ENCODE measurements at regions not wholly inside any gene's neighbourhood (a gene's known extent, or its start where the extent isn't known, plus 50 kb on each side); places are given as distances from the start of the nearest gene placed in this dataset.

DNA sequence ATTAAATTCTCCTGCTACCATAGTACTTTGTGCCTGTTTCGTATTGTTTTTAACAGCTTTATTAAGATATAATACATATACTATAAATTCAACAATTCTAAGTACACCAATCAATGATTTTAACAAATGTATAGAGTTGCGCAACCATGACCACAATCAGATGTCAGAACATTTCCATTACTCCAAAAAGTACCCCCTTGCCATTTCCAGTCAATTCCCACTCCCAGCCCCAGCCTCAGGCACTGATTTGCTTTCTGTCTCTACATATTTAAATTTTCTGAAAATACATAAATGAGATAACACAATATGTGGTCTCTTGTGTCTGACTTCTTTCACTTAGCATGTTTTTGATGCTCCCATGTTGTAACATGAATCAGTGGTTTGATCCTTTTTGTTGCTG lies 193.9 kb downstream of the FIGN start:
- no peaks in the 10 kb centered on the region for H3K36me3 Mint-ChIP-seq
- no peak overlapping the region for H3K4me3 Mint-ChIP-seq
- no peak for DNase-seq
- H3K9me3 Mint-ChIP-seq, result no peaks in the 10 kb centered on the region
- H3K27me3 Mint-ChIP-seq, result no peaks in the 10 kb centered on the region
- no peak overlapping the region for H3K27ac Mint-ChIP-seq
- CTCF ChIA-PET, result no interaction called here
- H3K4me1 Mint-ChIP-seq, result no peaks in the 10 kb centered on the region

DNA sequence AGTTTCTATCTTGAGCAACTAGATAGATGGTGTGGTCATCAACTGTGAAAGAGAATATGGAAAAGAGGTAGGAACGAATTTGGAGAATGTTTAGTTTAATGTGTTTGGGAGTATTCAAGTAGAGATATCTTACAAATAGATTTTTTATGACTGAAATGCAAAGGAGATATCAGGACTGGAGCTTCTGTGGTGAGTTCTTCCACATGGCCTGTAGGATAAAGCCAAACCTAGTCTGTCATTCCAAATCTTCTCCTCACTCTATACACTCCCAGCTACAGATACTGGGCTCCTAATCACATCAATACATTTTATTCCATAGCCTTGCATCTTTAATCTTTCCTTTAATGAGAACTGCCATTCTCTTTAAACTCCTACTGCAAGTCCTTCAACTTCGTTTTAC lies 194.3 kb downstream of the FIGN start:
- DNase-seq, result no peak
- Mint-ChIP-seq H3K27me3 (no peaks in the 10 kb centered on the region), H3K27ac (no peak overlapping the region), H3K4me3 (no peak overlapping the region), H3K9me3 (no peaks in the 10 kb centered on the region), H3K4me1 (no peaks in the 10 kb centered on the region), H3K36me3 (no peaks in the 10 kb centered on the region)
- CTCF ChIA-PET, result no interaction called here

DNA sequence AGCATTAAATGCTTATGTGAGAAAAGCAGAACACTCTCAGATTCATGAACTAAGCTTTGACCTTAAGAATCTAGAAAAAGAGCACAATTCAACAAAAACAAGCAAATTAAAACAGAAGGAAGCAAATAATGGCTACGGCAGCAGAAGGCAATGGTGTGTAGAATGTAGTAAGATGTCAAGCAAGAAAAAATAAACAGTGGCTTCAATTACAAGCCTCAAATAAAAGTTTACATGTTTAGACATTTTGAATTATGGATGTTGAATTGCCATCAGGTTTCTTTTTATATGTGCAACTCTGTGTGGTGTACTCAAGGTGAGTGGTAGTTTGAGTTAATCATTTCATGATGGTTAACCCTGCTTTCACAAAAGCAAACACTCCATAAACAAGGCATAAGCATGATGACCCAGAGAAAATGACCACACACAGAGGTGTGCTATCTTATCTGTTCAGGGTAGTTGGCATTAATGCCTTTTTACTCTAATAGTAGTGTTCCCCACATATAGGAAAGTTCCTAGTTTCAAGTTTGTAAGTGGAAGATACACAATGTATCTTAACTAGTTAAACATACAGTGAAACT lies 207.1 kb downstream of the FIGN start:
- no peak for DNase-seq
- no peaks in the 10 kb centered on the region for H3K4me1 Mint-ChIP-seq
- no peaks in the 10 kb centered on the region for H3K36me3 Mint-ChIP-seq
- H3K27ac Mint-ChIP-seq, result no peak overlapping the region
- H3K9me3 Mint-ChIP-seq, result peaks cover 7% of the 10 kb centered on the region
- H3K27me3 Mint-ChIP-seq, result no peaks in the 10 kb centered on the region
- no peak overlapping the region for H3K4me3 Mint-ChIP-seq
- CTCF ChIA-PET, result no interaction called here

DNA sequence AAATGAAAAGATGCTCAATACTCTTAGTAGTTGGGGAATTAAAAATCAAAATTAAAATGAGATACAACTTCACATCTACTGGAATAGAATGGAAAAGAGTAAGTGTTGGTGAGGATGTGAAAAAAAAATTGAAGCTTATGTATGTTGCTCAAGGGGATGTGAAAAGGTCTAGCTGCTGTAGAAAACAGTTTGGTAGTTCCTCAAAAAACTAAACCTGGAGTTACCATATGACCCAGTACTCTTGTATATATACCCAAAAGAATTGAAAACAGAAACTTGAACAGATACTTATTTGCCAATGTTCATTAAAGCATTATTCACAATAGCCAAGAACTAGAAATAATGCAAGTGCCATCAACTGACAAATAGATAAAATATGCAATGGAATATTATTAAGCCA lies 208.4 kb downstream of the FIGN start:
- H3K27ac Mint-ChIP-seq, result no peak overlapping the region
- CTCF ChIA-PET, result no interaction called here
- no peaks in the 10 kb centered on the region for H3K36me3 Mint-ChIP-seq
- no peak for DNase-seq
- H3K9me3 Mint-ChIP-seq, result peaks cover 11% of the 10 kb centered on the region
- no peak overlapping the region for H3K4me3 Mint-ChIP-seq
- no peaks in the 10 kb centered on the region for H3K4me1 Mint-ChIP-seq
- no peaks in the 10 kb centered on the region for H3K27me3 Mint-ChIP-seq

DNA sequence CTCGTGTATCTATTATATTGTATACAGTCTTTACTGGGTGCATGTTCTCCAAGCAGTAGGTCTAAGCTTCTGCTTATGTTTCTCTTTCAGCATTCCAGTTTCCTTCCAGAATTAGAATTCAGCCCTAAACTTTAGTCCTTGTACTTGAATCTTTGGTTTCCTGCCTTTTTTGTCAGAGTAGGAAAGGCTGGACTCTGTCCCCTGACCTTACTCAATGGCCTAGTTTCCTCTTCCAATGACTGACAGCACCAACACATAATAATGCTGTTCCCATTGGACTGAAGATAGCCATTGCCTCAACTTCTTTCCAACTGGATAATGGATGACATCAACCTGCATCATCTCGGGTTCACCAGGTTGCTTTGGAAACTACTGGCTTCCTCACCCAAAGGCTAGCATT lies 217.0 kb downstream of the FIGN start:
- H3K4me1 Mint-ChIP-seq, result no peaks in the 10 kb centered on the region
- DNase-seq, result no peak
- CTCF ChIA-PET, result no interaction called here
- no peak overlapping the region for H3K27ac Mint-ChIP-seq
- peaks cover 29% of the 10 kb centered on the region for H3K9me3 Mint-ChIP-seq
- no peaks in the 10 kb centered on the region for H3K27me3 Mint-ChIP-seq
- no peak overlapping the region for H3K4me3 Mint-ChIP-seq
- no peaks in the 10 kb centered on the region for H3K36me3 Mint-ChIP-seq

DNA sequence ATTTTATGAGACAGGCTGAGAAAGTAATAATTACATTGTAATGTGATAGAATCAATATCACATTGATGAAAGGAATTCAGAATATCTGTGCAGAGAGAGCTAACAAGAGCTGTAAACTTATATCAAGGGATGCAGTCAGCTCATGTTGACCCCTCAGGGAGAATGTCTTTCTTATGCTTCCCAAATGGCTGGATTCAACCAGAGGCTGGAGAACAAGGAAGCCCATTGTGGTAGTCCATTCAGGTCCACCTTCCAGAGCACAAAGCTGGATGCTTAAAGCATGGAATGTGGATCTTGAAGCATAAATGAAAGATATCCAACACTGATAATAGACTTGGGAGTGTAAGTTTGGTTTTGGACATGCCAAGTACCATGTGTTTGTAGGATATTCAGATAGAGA lies 220.0 kb downstream of the FIGN start:
- H3K9me3 Mint-ChIP-seq, result peaks cover 24% of the 10 kb centered on the region
- DNase-seq, result no peak
- H3K27ac Mint-ChIP-seq, result no peak overlapping the region
- H3K4me3 Mint-ChIP-seq, result no peak overlapping the region
- CTCF ChIA-PET, result no interaction called here
- no peaks in the 10 kb centered on the region for H3K4me1 Mint-ChIP-seq
- no peaks in the 10 kb centered on the region for H3K36me3 Mint-ChIP-seq
- no peaks in the 10 kb centered on the region for H3K27me3 Mint-ChIP-seq

DNA sequence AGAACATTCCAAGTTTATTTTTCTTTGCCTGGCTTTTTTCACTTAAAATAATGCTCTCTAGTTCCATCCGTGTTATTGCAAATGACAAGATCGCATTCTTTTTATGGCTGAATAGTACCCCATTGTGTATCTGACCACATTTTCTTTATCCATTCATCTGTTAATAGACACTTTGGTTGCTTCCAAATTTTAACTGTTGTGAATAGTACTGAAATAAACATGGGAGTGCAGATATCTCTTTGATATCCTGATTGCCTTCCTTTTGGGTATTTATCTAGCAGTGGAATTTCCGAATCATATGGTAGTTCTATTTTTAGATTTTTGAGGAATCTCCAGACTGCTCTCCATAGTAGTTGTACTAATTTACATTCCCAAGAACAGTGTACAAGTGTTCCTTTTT lies 230.5 kb downstream of the FIGN start:
- Mint-ChIP-seq H3K4me1 (no peaks in the 10 kb centered on the region), H3K9me3 (peaks cover 6% of the 10 kb centered on the region), H3K4me3 (no peak overlapping the region), H3K27me3 (no peaks in the 10 kb centered on the region), H3K27ac (no peak overlapping the region), H3K36me3 (no peaks in the 10 kb centered on the region)
- no peak for DNase-seq
- CTCF ChIA-PET, result interaction anchor here (0.8 kb wide), 1 partner anchor 16 kb away, joined by 4 read pairs; no protein-coding TSS in a partner anchor

DNA sequence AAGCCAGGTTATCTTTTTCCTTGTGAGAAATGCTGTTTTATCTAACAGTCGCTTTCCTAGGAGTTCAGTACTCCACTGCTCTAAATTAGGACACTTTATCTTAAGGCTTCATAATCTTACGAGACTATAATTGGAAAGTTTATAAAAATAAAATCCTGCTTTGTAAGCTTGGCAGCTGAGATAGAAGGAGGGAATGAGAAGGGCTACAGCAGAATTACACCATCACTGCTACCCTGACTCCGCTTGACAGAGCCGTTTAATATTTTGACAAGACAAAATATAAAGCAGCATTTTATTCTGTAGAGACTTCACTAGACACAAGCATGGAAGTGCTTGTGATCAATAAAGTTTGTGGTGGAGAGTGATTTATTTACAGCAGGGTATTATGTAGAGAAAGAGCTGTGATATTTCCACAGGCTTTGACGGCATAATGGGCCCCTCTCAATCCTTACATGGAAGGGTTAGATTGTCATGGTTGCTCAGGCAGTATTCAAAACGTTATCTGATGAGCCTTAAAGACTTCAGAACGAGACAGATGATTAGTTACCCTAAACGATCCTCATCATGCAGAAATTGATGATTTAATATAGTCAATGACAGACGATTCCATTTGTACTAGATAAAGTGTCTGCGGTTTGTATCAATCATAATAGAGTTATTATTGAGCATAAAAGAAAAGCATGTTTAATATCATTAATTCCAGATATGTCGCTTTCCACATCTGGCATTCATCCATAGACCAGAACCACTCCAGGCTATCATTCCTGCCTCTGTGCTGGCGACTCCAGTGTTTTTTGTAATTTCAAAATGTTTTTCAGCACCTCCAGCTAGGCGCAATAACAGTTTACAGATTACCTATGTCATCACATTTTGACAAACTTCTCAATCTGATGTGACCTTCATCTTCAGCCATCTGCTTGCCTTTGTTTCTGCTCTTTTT lies 242.2 kb downstream of the FIGN start:
- no peak overlapping the region for H3K4me3 Mint-ChIP-seq
- CTCF ChIA-PET, result no interaction called here
- DNase-seq, result no peak
- no peaks in the 10 kb centered on the region for H3K27me3 Mint-ChIP-seq
- H3K36me3 Mint-ChIP-seq, result no peaks in the 10 kb centered on the region
- no peak overlapping the region for H3K27ac Mint-ChIP-seq
- peaks cover 5% of the 10 kb centered on the region for H3K9me3 Mint-ChIP-seq
- H3K4me1 Mint-ChIP-seq, result no peaks in the 10 kb centered on the region

DNA sequence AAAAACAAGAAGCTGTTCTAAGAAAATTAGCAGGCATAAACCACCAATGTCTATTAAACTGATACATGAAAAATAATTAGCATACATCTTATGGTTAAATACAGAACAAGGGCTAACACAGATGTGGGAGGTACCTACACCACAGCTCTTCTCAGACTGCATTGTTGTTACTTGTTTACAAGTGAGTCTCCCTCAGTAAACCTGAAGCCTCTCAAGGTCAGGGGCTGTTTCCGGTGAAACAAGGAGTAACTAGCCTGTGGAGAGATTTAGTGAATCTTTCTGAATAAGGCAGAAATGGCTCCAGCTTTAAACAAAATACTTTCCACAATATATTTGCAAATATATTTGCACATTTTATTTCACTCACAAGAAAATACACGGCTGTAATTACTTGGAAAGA lies 244.0 kb downstream of the FIGN start:
- DNase-seq, result no peak
- Mint-ChIP-seq H3K36me3 (no peaks in the 10 kb centered on the region), H3K27me3 (no peaks in the 10 kb centered on the region), H3K9me3 (no peaks in the 10 kb centered on the region), H3K4me1 (no peaks in the 10 kb centered on the region), H3K27ac (no peak overlapping the region), H3K4me3 (no peak overlapping the region)
- CTCF ChIA-PET, result no interaction called here

DNA sequence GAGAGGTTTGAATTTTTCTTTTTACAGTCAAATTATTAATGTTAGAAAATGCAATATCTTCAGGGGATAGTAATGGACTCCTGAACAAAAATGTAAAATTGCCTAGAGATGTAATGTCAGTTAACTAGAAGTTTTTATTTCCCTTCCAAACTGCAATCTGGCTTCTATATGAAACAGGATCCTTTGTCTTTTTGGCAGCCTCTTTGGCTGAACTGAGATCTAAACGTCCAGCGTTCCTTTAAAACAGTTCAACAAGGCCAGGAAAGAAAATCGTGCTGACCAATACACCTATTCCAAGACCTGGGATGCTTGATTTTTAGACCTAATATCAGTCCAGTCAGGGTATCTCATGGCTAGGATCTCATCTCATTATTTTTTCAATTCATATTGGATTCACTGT lies 245.5 kb downstream of the FIGN start:
- Mint-ChIP-seq H3K4me3 (no peak overlapping the region), H3K27ac (no peak overlapping the region), H3K36me3 (no peaks in the 10 kb centered on the region), H3K9me3 (no peaks in the 10 kb centered on the region), H3K27me3 (no peaks in the 10 kb centered on the region), H3K4me1 (no peaks in the 10 kb centered on the region)
- CTCF ChIA-PET, result no interaction called here
- no peak for DNase-seq

DNA sequence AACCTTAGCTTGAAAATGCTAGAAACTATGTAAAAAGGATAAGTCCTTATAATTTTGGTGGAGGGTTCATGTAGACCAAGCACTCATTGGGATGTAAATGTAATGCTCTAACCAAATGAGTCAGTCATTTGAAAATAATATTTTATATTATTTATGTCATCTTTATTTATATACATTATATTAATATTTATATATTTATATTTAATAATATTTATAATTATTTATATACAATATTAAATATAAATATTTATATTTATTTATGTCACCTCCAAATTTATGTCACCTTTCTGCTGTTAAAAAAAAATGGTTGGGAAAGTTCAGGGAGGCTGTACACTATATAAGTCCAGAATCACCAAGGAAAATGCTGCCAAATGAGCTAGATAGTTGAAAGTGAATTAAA lies 254.3 kb downstream of the FIGN start:
- Mint-ChIP-seq H3K9me3 (peaks cover 4% of the 10 kb centered on the region), H3K4me1 (no peaks in the 10 kb centered on the region), H3K4me3 (no peak overlapping the region), H3K27ac (no peak overlapping the region), H3K27me3 (no peaks in the 10 kb centered on the region), H3K36me3 (no peaks in the 10 kb centered on the region)
- CTCF ChIA-PET, result interaction anchor here (0.6 kb wide), 1 partner anchor 93 kb away, joined by 3 read pairs; no protein-coding TSS in a partner anchor
- DNase-seq, result no peak

DNA sequence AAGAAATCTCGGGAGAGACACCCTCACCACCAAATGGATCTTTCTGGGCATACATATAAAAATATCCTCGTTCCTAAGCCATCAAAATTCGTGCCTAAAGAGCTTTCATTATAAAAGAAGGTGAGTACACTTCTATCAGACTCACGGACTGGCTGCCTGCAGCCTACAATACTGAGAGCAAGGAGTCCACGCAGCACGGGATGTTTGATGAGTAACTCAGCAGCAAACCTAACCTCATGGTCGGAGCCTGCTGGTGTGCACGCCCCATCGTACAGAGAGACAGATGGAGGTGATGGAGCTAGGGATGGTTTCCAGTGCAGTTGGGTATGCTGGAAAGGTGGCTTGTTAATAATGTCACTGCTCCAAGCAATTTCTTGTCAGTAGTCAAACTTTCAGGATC lies 256.2 kb downstream of the FIGN start:
- H3K4me1 Mint-ChIP-seq, result no peaks in the 10 kb centered on the region
- no peak overlapping the region for H3K4me3 Mint-ChIP-seq
- H3K27me3 Mint-ChIP-seq, result no peaks in the 10 kb centered on the region
- H3K27ac Mint-ChIP-seq, result no peak overlapping the region
- no peak for DNase-seq
- H3K36me3 Mint-ChIP-seq, result no peaks in the 10 kb centered on the region
- peaks cover 4% of the 10 kb centered on the region for H3K9me3 Mint-ChIP-seq
- CTCF ChIA-PET, result no interaction called here

DNA sequence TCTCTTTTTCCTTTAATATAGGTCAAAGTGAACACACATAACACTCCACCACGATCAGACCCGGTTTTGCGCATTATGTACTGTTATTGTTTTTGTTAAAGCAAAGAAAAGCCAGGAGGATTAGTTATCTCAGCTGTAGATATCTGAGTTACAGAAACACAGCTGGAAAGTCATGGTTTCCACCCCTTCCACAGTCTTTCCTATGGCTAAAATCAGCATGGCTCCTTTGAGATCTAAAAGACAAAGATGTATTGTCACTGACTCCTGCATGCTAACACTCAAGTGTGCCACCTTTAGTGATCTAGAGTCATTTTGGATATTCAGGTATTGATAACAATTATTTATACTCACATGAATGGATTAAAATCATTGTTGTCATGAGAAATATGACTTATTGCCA lies 260.0 kb downstream of the FIGN start:
- Mint-ChIP-seq H3K27ac (no peak overlapping the region), H3K9me3 (peaks cover 6% of the 10 kb centered on the region), H3K27me3 (no peaks in the 10 kb centered on the region), H3K4me3 (no peak overlapping the region), H3K36me3 (no peaks in the 10 kb centered on the region), H3K4me1 (no peaks in the 10 kb centered on the region)
- CTCF ChIA-PET, result no interaction called here
- no peak for DNase-seq

DNA sequence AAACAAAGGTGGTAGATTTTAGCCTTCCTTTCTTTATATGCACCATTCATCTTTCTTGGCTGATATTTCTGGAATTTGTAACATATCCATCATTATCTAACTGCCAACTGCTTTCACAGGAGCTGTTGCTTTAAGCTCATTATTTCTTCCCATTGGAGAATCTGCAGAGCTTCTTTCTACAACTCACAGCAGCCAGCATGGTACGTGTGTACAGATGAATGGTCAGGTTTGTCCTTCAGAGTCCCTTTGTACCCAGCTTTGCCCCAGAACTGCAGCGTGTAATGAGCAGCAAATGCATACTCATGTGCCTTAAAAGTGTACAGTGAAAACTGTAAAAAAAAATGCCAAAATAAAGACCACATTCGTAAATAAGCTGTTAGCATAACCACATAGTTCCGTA lies 260.9 kb downstream of the FIGN start:
- Mint-ChIP-seq H3K27me3 (no peaks in the 10 kb centered on the region), H3K27ac (no peak overlapping the region), H3K9me3 (peaks cover 5% of the 10 kb centered on the region), H3K4me1 (no peaks in the 10 kb centered on the region), H3K4me3 (no peak overlapping the region), H3K36me3 (no peaks in the 10 kb centered on the region)
- CTCF ChIA-PET, result no interaction called here
- DNase-seq, result no peak

DNA sequence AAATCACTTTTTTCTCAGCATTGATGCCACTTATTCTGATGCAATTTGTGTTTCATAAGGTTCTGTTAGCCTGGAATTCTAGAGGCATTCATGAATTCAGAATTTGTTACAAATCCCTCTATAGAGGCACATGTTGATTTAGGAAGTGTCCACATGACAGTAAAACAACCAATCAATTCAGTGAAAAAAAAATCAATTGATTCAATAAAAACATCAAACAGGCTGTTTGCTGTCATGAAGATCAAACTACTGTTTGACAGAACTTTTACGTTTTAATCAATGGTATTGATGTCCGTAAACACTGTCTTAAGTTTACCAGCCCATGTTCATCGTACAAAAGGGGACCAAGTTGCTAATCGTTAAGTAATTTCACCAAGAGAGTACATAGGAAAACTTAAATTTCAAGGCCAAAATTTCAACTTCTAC lies 261.5 kb downstream of the FIGN start:
- H3K27me3 Mint-ChIP-seq, result no peaks in the 10 kb centered on the region
- CTCF ChIA-PET, result no interaction called here
- H3K27ac Mint-ChIP-seq, result no peak overlapping the region
- no peak for DNase-seq
- no peaks in the 10 kb centered on the region for H3K36me3 Mint-ChIP-seq
- H3K9me3 Mint-ChIP-seq, result peaks cover 5% of the 10 kb centered on the region
- no peak overlapping the region for H3K4me3 Mint-ChIP-seq
- no peaks in the 10 kb centered on the region for H3K4me1 Mint-ChIP-seq

Data from activated naive CD4-positive, alpha-beta T cell treated with anti-CD3 and anti-CD28 coated beads, Interleukin-2, amount 10 ng/mL, durations not matched to agents 7 days and 5 days (primary cell).